WTC11 (cell line): ENCODE measurements at regions not wholly inside any gene's neighbourhood (a gene's known extent, or its start where the extent isn't known, plus 50 kb on each side); places are given as distances from the start of the nearest gene placed in this dataset.

Experiments used
- ATF3 ChIP-seq: sonication (generic); formaldehyde crosslinking; conservative IDR thresholded peaks from 2 replicates; pipeline ENCODE4 v1.8.1; 2022; ENCODE audit warnings: mild to moderate bottlenecking, missing genetic modification reagents
- CTCF ChIP-seq: fragments of 200-600 bp; IDR thresholded peaks from 2 replicates; pipeline ENCODE4 v1.8.0; 2022; ENCODE audit warnings: antibody characterized with exemption
- HMGXB4 ChIP-seq: sonication (generic); formaldehyde crosslinking; IDR thresholded peaks from 2 replicates; pipeline ENCODE4 v1.8.1; 2023; ENCODE audit warnings: mild to moderate bottlenecking, moderate library complexity, missing genetic modification reagents
- IRF1 ChIP-seq: sonication (generic); formaldehyde crosslinking; IDR thresholded peaks from 2 replicates; pipeline ENCODE4 v1.8.0; 2023; ENCODE audit warnings: missing genetic modification reagents
- MAX ChIP-seq: sonication (generic); formaldehyde crosslinking; IDR thresholded peaks from 2 replicates; pipeline ENCODE4 v1.8.0; 2022; ENCODE audit warnings: mild to moderate bottlenecking, missing genetic modification reagents
- RELA ChIP-seq: sonication (generic); formaldehyde crosslinking; IDR thresholded peaks from 2 replicates; pipeline ENCODE4 v1.8.1; 2022; ENCODE audit warnings: missing genetic modification reagents, mild to moderate bottlenecking, borderline replicate concordance

- TF ChIP-seq CTCF (no peak), HMGXB4 (CRISPR knock-in tag) (no peak), RELA (CRISPR knock-in tag) (no peak), IRF1 (CRISPR knock-in tag) (no peak), MAX (CRISPR knock-in tag) (no peak), ATF3 (CRISPR knock-in tag) (no peak)
Observed at GRCh38 chr10:9147475-9147874, 1093.0 kb downstream of the GATA3 start.
